ENCODE measurements at regions not wholly inside any gene's neighbourhood (a gene's known extent, or its start where the extent isn't known, plus 50 kb on each side); places are given as distances from the start of the nearest gene placed in this dataset.

GRCh38 chr6:78580923-78581322 is 286.4 kb upstream of the IRAK1BP1 start:
- Histone ChIP-seq H3K27ac (ENCODE audit: low read depth, low read length) (no peak overlapping the region), H3K4me2 (ENCODE audit: low read length) (no peak overlapping the region), H3K27me3 (ENCODE audit: control insufficient read depth, low read length) (no peaks in the 10 kb centered on the region), H3K9me3 (ENCODE audit: control insufficient read depth, insufficient read depth, low read length) (no peaks in the 10 kb centered on the region), H3K9me2 (replicated peaks; ENCODE audit: control insufficient read depth, low read length) (no peaks in the 10 kb centered on the region), H3F3A (ENCODE audit: control insufficient read depth, insufficient read depth) (no peaks in the 10 kb centered on the region), H3K79me2 (ENCODE audit: control insufficient read depth, low read length) (no peaks in the 10 kb centered on the region), H4K20me1 (ENCODE audit: control insufficient read depth, insufficient read depth, low read depth, low read length) (no peaks in the 10 kb centered on the region), H3K4me1 (ENCODE audit: control insufficient read depth, low read length) (no peaks in the 10 kb centered on the region), H3K4me3 (ENCODE audit: low read length) (no peak overlapping the region), H3K36me3 (ENCODE audit: control insufficient read depth, low read length) (no peaks in the 10 kb centered on the region)
- TF ChIP-seq EZH2phosphoT487 (IDR thresholded peaks at IDR 0.05; ENCODE audit: borderline replicate concordance, low read length) (no peak), CTCF (IDR thresholded peaks at IDR 0.05; ENCODE audit: low read depth, low read length, poor library complexity, severe bottlenecking) (no peak)

GRCh38 chr6:78583079-78583478 is 284.3 kb upstream of the IRAK1BP1 start:
- H3K79me2 ChIP-seq (ENCODE audit: control insufficient read depth, low read length), result no peaks in the 10 kb centered on the region
- H3K4me2 ChIP-seq (ENCODE audit: low read length), result no peak overlapping the region
- H3K36me3 ChIP-seq (ENCODE audit: control insufficient read depth, low read length), result no peaks in the 10 kb centered on the region
- TF ChIP-seq CTCF (IDR thresholded peaks at IDR 0.05; ENCODE audit: low read depth, low read length, poor library complexity, severe bottlenecking) (no peak), EZH2phosphoT487 (IDR thresholded peaks at IDR 0.05; ENCODE audit: borderline replicate concordance, low read length) (no peak)
- no peaks in the 10 kb centered on the region for H4K20me1 ChIP-seq (ENCODE audit: control insufficient read depth, insufficient read depth, low read depth, low read length)
- H3K9me2 ChIP-seq (replicated peaks; ENCODE audit: control insufficient read depth, low read length), result no peaks in the 10 kb centered on the region
- H3K27me3 ChIP-seq (ENCODE audit: control insufficient read depth, low read length), result no peaks in the 10 kb centered on the region
- no peaks in the 10 kb centered on the region for H3K4me1 ChIP-seq (ENCODE audit: control insufficient read depth, low read length)
- H3K4me3 ChIP-seq (ENCODE audit: low read length), result no peak overlapping the region
- no peak overlapping the region for H3K27ac ChIP-seq (ENCODE audit: low read depth, low read length)
- H3K9me3 ChIP-seq (ENCODE audit: control insufficient read depth, insufficient read depth, low read length), result no peaks in the 10 kb centered on the region
- H3F3A ChIP-seq (ENCODE audit: control insufficient read depth, insufficient read depth), result no peaks in the 10 kb centered on the region

- no peaks in the 10 kb centered on the region for H3F3A ChIP-seq (ENCODE audit: control insufficient read depth, insufficient read depth)
These were observed 277.9 kb upstream of the IRAK1BP1 start for GRCh38 chr6:78589436-78589835.

More at GRCh38 chr6:78589436-78589835, 277.9 kb upstream of the IRAK1BP1 start:
- TF ChIP-seq EZH2phosphoT487 (IDR thresholded peaks at IDR 0.05; ENCODE audit: borderline replicate concordance, low read length) (no peak), CTCF (IDR thresholded peaks at IDR 0.05; ENCODE audit: low read depth, low read length, poor library complexity, severe bottlenecking) (no peak)
- no peaks in the 10 kb centered on the region for H3K27me3 ChIP-seq (ENCODE audit: control insufficient read depth, low read length)
- no peaks in the 10 kb centered on the region for H3K4me1 ChIP-seq (ENCODE audit: control insufficient read depth, low read length)
- H3K9me2 ChIP-seq (replicated peaks; ENCODE audit: control insufficient read depth, low read length), result no peaks in the 10 kb centered on the region
- H3K79me2 ChIP-seq (ENCODE audit: control insufficient read depth, low read length), result no peaks in the 10 kb centered on the region
- H3K36me3 ChIP-seq (ENCODE audit: control insufficient read depth, low read length), result no peaks in the 10 kb centered on the region
- no peaks in the 10 kb centered on the region for H4K20me1 ChIP-seq (ENCODE audit: control insufficient read depth, insufficient read depth, low read depth, low read length)
- no peak overlapping the region for H3K4me2 ChIP-seq (ENCODE audit: low read length)
- no peak overlapping the region for H3K4me3 ChIP-seq (ENCODE audit: low read length)
- no peak overlapping the region for H3K27ac ChIP-seq (ENCODE audit: low read depth, low read length)
- H3K9me3 ChIP-seq (ENCODE audit: control insufficient read depth, insufficient read depth, low read length), result no peaks in the 10 kb centered on the region

Data from DOHH2 (cell line).